Peyer's patch (tissue), 4 donors: ENCODE measurements at regions not wholly inside any gene's neighbourhood (a gene's known extent, or its start where the extent isn't known, plus 50 kb on each side); places are given as distances from the start of the nearest gene placed in this dataset.

Source experiments
- DNase-seq, 3 donors: peaks; one replicate each; pipeline ENCODE4 v3.0.0-alpha.2; 2017 to 2019
- H3K27ac ChIP-seq, 4 donors: fragments of 200-600 bp; sonication (generic); one replicate each; pipeline ENCODE4 v1.5.1; 2016 to 2019
- H3K27me3 ChIP-seq, 2 donors: fragments of 200-600 bp; sonication (generic); one replicate each; pipeline ENCODE4 v1.5.1; 2019
- H3K36me3 ChIP-seq, 3 donors: fragments of 200-600 bp; sonication (generic); one replicate each; pipeline ENCODE4 v1.5.1; 2016 to 2019
- H3K4me1 ChIP-seq, 4 donors: fragments of 200-600 bp; sonication (generic); one replicate each; pipeline ENCODE4 v1.5.1; 2016 to 2019
- H3K4me3 ChIP-seq, 4 donors: fragments of 200-600 bp; sonication (generic); 1 replicate in 3 of 4; 2 replicates in 1 of 4; pipeline ENCODE4 v1.5.1; 2016 to 2019; ENCODE audit warnings: mild to moderate bottlenecking in 1 of 4
- H3K9me3 ChIP-seq, 4 donors: fragments of 200-600 bp; sonication (generic); one replicate each; pipeline ENCODE4 v1.5.1; 2016 to 2019; ENCODE audit warnings: mild to moderate bottlenecking in 1 of 4
- POLR2A ChIP-seq, 2 donors: fragments of 450-650 bp; IDR thresholded peaks; one replicate each; pipeline ENCODE4 v1.5.1; 2017; ENCODE audit warnings: antibody characterized with exemption in 2 of 2, mild to moderate bottlenecking in 2 of 2, moderate library complexity in 2 of 2
- TF ChIP-seq, protein P1 (sequence below), 6 experiments: fragments of 450-650 bp in 4 of 6; fragments of 200-600 bp in 2 of 6; sonication (generic) in 1 of 6; IDR thresholded peaks; one replicate each; pipeline ENCODE4 v1.5.1; 2017 to 2019; ENCODE audit warnings: antibody characterized with exemption in 6 of 6, mild to moderate bottlenecking in 3 of 6, moderate library complexity in 1 of 6

GRCh38 chr11:92071660-92072059 lies 153.0 kb upstream of the FAT3 start:
- no peak for TF ChIP-seq POLR2A (IDR thresholded peaks at IDR 0.05)
- TF ChIP-seq, protein P1, sequence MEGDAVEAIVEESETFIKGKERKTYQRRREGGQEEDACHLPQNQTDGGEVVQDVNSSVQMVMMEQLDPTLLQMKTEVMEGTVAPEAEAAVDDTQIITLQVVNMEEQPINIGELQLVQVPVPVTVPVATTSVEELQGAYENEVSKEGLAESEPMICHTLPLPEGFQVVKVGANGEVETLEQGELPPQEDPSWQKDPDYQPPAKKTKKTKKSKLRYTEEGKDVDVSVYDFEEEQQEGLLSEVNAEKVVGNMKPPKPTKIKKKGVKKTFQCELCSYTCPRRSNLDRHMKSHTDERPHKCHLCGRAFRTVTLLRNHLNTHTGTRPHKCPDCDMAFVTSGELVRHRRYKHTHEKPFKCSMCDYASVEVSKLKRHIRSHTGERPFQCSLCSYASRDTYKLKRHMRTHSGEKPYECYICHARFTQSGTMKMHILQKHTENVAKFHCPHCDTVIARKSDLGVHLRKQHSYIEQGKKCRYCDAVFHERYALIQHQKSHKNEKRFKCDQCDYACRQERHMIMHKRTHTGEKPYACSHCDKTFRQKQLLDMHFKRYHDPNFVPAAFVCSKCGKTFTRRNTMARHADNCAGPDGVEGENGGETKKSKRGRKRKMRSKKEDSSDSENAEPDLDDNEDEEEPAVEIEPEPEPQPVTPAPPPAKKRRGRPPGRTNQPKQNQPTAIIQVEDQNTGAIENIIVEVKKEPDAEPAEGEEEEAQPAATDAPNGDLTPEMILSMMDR (IDR thresholded peaks at IDR 0.05), result no peak
- Histone ChIP-seq H3K27ac (no peak overlapping the region), H3K36me3 (no peaks in the 10 kb centered on the region), H3K4me1 (no peaks in the 10 kb centered on the region), H3K9me3 (no peaks in the 10 kb centered on the region), H3K4me3 (no peak overlapping the region), H3K27me3 (no peaks in the 10 kb centered on the region)
- no peak for DNase-seq

DNA sequence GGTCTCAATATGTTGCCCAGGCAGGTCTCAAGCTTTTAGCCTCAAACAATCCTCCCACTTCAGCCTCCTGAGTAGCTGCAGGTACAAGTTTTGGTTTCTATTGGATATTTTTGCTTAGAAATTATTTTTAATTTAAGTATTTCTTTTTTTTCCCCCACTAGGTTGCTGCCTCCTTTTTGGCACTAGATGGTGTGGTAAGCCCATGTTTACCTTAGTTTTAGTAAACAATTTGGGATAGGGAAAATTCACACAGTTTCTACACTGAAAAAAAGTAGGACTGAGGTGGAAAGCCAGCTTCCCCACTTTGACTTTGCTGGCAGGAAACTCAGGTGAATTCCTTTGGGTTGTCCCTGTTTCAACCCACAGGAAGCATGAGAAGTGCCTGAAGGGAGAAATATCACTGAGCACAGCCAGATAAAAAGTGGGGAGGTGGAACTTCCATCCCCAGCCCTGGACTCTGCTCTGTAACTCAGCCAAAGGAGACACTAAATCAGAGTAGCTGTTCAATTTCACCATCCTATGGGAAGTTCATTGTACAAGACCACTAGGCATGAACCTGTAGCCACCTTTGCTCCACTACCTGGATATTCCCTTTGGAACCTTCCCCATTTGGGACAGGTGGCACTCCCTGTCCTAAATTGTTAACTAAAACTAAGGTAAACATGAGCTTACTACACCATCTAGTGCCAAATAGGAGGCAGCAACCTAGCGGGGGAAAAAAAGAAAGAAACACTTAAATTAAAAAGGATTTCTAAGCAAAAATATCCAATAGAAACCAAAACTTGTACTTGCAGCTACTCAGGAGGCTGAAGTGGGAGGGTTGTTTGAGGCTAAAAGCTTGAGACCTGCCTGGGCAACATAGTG lies 154.4 kb upstream of the FAT3 start:
- no peak for TF ChIP-seq POLR2A (IDR thresholded peaks at IDR 0.05)
- TF ChIP-seq, protein P1 (IDR thresholded peaks at IDR 0.05), result no peak

GRCh38 chr11:92067016-92067415 lies 157.6 kb upstream of the FAT3 start:
- Histone ChIP-seq H3K4me1 (no peaks in the 10 kb centered on the region), H3K27ac (no peak overlapping the region), H3K9me3 (no peaks in the 10 kb centered on the region), H3K36me3 (no peaks in the 10 kb centered on the region), H3K27me3 (no peaks in the 10 kb centered on the region), H3K4me3 (no peak overlapping the region)
- TF ChIP-seq, protein P1 (IDR thresholded peaks at IDR 0.05), result no peak
- TF ChIP-seq POLR2A (IDR thresholded peaks at IDR 0.05), result no peak
- no peak for DNase-seq

More for the DNA sequence above, 154.4 kb upstream of the FAT3 start:
- H3K4me1 ChIP-seq, result no peaks in the 10 kb centered on the region
- no peaks in the 10 kb centered on the region for H3K27me3 ChIP-seq
- DNase-seq, result no peak
- no peaks in the 10 kb centered on the region for H3K36me3 ChIP-seq
- no peaks in the 10 kb centered on the region for H3K9me3 ChIP-seq
- H3K4me3 ChIP-seq, result no peak overlapping the region
- no peak overlapping the region for H3K27ac ChIP-seq

DNA sequence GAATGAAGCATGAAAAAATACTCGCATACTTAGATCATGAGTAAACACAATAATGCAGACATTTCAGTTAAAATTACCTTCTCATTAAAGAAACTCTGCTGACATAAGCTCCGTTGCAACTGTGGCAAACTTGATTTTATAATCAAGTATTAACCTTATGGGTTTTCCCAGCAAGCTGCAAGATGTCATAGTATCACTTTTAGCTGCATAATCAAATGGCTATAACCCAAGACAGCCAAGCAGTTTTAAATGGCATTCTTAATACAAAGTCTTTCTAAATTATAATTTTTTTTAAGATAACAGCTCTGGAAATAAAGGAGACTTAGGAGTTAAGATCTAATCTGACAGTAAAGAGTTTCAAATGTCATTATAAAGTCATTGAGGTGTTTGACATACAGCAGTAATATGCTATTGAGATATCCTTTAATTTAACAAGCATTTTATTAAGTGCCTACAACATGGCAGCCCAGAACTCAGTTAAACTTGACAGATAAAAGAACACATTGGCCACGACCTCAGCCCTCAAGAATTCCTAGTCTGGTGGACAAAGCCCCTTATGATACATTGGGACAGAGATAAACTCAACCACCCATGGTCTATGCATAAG lies 163.1 kb upstream of the FAT3 start:
- Histone ChIP-seq H3K9me3 (no peaks in the 10 kb centered on the region), H3K4me3 (no peak overlapping the region), H3K4me1 (no peaks in the 10 kb centered on the region), H3K36me3 (no peaks in the 10 kb centered on the region), H3K27me3 (no peaks in the 10 kb centered on the region), H3K27ac (no peak overlapping the region)
- DNase-seq, result no peak
- no peak for TF ChIP-seq POLR2A (IDR thresholded peaks at IDR 0.05)
- TF ChIP-seq, protein P1 (IDR thresholded peaks at IDR 0.05), result no peak

DNA sequence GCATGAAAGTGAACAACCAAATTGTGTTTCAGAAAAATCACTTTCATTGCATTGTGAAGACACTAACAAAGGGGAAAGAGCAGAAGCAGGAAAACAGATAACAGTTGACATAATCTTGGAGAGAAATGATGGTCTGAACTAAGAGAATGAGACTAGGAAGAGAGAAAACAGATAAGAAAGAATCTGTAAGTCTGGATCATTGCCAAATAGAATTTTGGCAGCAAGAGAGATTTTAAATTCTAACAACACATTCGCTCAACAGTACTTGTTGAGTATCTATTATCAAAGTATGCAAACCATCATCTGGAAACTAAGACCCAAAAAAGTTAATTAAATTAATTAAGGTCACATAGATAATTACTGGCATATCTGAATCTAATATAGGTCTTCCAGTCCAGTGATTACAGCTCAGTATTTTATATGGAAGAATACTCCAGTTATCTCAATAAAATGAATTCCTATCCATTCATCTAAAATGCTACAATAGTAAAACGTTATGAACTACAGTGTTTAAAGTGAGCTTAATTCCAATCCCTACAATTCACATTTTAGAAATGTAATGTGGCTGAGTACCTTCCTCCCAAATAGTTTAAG lies 166.7 kb upstream of the FAT3 start:
- Histone ChIP-seq H3K4me3 (no peak overlapping the region), H3K9me3 (no peaks in the 10 kb centered on the region), H3K27me3 (no peaks in the 10 kb centered on the region), H3K27ac (no peak overlapping the region), H3K4me1 (no peaks in the 10 kb centered on the region), H3K36me3 (no peaks in the 10 kb centered on the region)
- TF ChIP-seq, protein P1 (IDR thresholded peaks at IDR 0.05), result no peak
- no peak for TF ChIP-seq POLR2A (IDR thresholded peaks at IDR 0.05)
- DNase-seq, result no peak
